SJSA1 (cell line): ENCODE measurements at regions not wholly inside any gene's neighbourhood (a gene's known extent, or its start where the extent isn't known, plus 50 kb on each side); places are given as distances from the start of the nearest gene placed in this dataset.
"Not testable (repeated sequence)": the region's sequence is repeated elsewhere in the genome, so short reads cannot be mapped to it uniquely, and the experiment has no call there.

Experiments
- DNase-seq, 2 experiments: peaks; one replicate each; pipeline ENCODE4 v3.0.0-alpha.2; 2015 to 2020; ENCODE audit warnings: low spot score in 2 of 2, low read depth in 1 of 2
- H3K27ac ChIP-seq: fragments of 250-450 bp; sonication (Bioruptor Pico); 2 replicates; pipeline ENCODE4 v1.5.1; 2020; ENCODE audit warnings: mild to moderate bottlenecking, moderate library complexity
- H3K27me3 ChIP-seq: fragments of 250-450 bp; sonication (Bioruptor Pico); replicated peaks from 2 replicates; pipeline ENCODE4 v1.5.1; 2020; ENCODE audit warnings: mild to moderate bottlenecking, moderate library complexity
- H3K36me3 ChIP-seq: fragments of 250-450 bp; sonication (Bioruptor Pico); 2 replicates; pipeline ENCODE4 v1.5.1; 2020; ENCODE audit warnings: mild to moderate bottlenecking
- H3K4me1 ChIP-seq: fragments of 250-450 bp; sonication (Bioruptor Pico); replicated peaks from 2 replicates; pipeline ENCODE4 v1.6.1; 2021; ENCODE audit warnings: mild to moderate bottlenecking
- H3K4me3 ChIP-seq: fragments of 250-450 bp; sonication (Bioruptor Pico); 2 replicates; pipeline ENCODE4 v1.5.1; 2020; ENCODE audit warnings: mild to moderate bottlenecking
- H3K9me3 ChIP-seq: fragments of 250-450 bp; sonication (Bioruptor Pico); replicated peaks from 2 replicates; pipeline ENCODE4 v1.5.1; 2020; ENCODE audit warnings: mild to moderate bottlenecking

- no peak for DNase-seq
- Histone ChIP-seq H3K36me3 (no peaks in the 10 kb centered on the region), H3K27me3 (no peaks in the 10 kb centered on the region), H3K4me1 (no peaks in the 10 kb centered on the region), H3K9me3 (no peaks in the 10 kb centered on the region), H3K27ac (no peak overlapping the region), H3K4me3 (no peak overlapping the region)
Observed at GRCh38 chr13:73522937-73523336, 464.1 kb downstream of the KLF5 start.

GRCh38 chr13:73521985-73522524 lies 463.2 kb downstream of the KLF5 start:
- Histone ChIP-seq H3K9me3 (no peaks in the 10 kb centered on the region), H3K27ac (no peak overlapping the region), H3K4me3 (no peak overlapping the region), H3K27me3 (no peaks in the 10 kb centered on the region), H3K36me3 (no peaks in the 10 kb centered on the region), H3K4me1 (no peaks in the 10 kb centered on the region)
- DNase-seq: no peak

- Histone ChIP-seq H3K4me1 (no peaks in the 10 kb centered on the region), H3K36me3 (no peaks in the 10 kb centered on the region), H3K4me3 (no peak overlapping the region), H3K27ac (no peak overlapping the region), H3K9me3 (no peaks in the 10 kb centered on the region), H3K27me3 (no peaks in the 10 kb centered on the region)
- DNase-seq: no peak
Observed at GRCh38 chr13:73521290-73521624, 462.5 kb downstream of the KLF5 start.

- H3K4me3 ChIP-seq: no peak overlapping the region
- no peak for DNase-seq
- H3K27ac ChIP-seq: no peak overlapping the region
- no peaks in the 10 kb centered on the region for H3K9me3 ChIP-seq
- no peaks in the 10 kb centered on the region for H3K4me1 ChIP-seq
- H3K27me3 ChIP-seq: no peaks in the 10 kb centered on the region
- no peaks in the 10 kb centered on the region for H3K36me3 ChIP-seq
Observed at GRCh38 chr13:73520566-73521289, 461.9 kb downstream of the KLF5 start.

GRCh38 chr13:73520135-73520534 lies 461.3 kb downstream of the KLF5 start:
- H3K27me3 ChIP-seq, H3K4me1 ChIP-seq, H3K9me3 ChIP-seq, DNase-seq, H3K4me3 ChIP-seq, H3K27ac ChIP-seq, H3K36me3 ChIP-seq: not testable (repeated sequence)

- no peak for DNase-seq
Observed at GRCh38 chr13:73519396-73520116, 460.8 kb downstream of the KLF5 start.

GRCh38 chr13:73517766-73518165 lies 459.0 kb downstream of the KLF5 start:
- no peak for DNase-seq
- Histone ChIP-seq H3K27me3 (no peaks in the 10 kb centered on the region), H3K9me3 (no peaks in the 10 kb centered on the region), H3K27ac (no peak overlapping the region), H3K4me3 (no peak overlapping the region), H3K36me3 (no peaks in the 10 kb centered on the region), H3K4me1 (no peaks in the 10 kb centered on the region)

More at GRCh38 chr13:73519396-73520116, 460.8 kb downstream of the KLF5 start:
- Histone ChIP-seq H3K36me3 (no peaks in the 10 kb centered on the region), H3K27me3 (no peaks in the 10 kb centered on the region), H3K9me3 (no peaks in the 10 kb centered on the region), H3K27ac (no peak overlapping the region), H3K4me3 (no peak overlapping the region), H3K4me1 (no peaks in the 10 kb centered on the region)

- H3K27me3 ChIP-seq: no peaks in the 10 kb centered on the region
- H3K27ac ChIP-seq: no peak overlapping the region
- no peak for DNase-seq
- H3K4me3 ChIP-seq: no peak overlapping the region
- H3K4me1 ChIP-seq: no peaks in the 10 kb centered on the region
- no peaks in the 10 kb centered on the region for H3K36me3 ChIP-seq
- H3K9me3 ChIP-seq: no peaks in the 10 kb centered on the region
Observed at GRCh38 chr13:73516731-73517130, 457.9 kb downstream of the KLF5 start.

GRCh38 chr13:73514208-73514607 lies 455.4 kb downstream of the KLF5 start:
- Histone ChIP-seq H3K4me1 (no peaks in the 10 kb centered on the region), H3K36me3 (no peaks in the 10 kb centered on the region), H3K27ac (no peak overlapping the region), H3K27me3 (no peaks in the 10 kb centered on the region), H3K4me3 (no peak overlapping the region), H3K9me3 (no peaks in the 10 kb centered on the region)
- no peak for DNase-seq

GRCh38 chr13:73513751-73514150 lies 454.9 kb downstream of the KLF5 start:
- Histone ChIP-seq H3K9me3 (no peaks in the 10 kb centered on the region), H3K27ac (no peak overlapping the region), H3K27me3 (no peaks in the 10 kb centered on the region), H3K4me1 (no peaks in the 10 kb centered on the region), H3K4me3 (no peak overlapping the region), H3K36me3 (no peaks in the 10 kb centered on the region)
- DNase-seq: no peak

GRCh38 chr13:73508841-73509240 lies 450.0 kb downstream of the KLF5 start:
- Histone ChIP-seq H3K36me3 (no peaks in the 10 kb centered on the region), H3K27ac (no peak overlapping the region), H3K9me3 (no peaks in the 10 kb centered on the region), H3K4me3 (no peak overlapping the region), H3K27me3 (no peaks in the 10 kb centered on the region), H3K4me1 (no peaks in the 10 kb centered on the region)
- DNase-seq: no peak

GRCh38 chr13:73505376-73505890 lies 446.6 kb downstream of the KLF5 start:
- no peak overlapping the region for H3K27ac ChIP-seq
- no peak overlapping the region for H3K4me3 ChIP-seq
- H3K4me1 ChIP-seq: no peaks in the 10 kb centered on the region
- H3K36me3 ChIP-seq: no peaks in the 10 kb centered on the region
- no peaks in the 10 kb centered on the region for H3K27me3 ChIP-seq
- H3K9me3 ChIP-seq: no peaks in the 10 kb centered on the region
- no peak for DNase-seq

- Histone ChIP-seq H3K9me3 (no peaks in the 10 kb centered on the region), H3K36me3 (no peaks in the 10 kb centered on the region), H3K4me3 (no peak overlapping the region), H3K27me3 (no peaks in the 10 kb centered on the region), H3K4me1 (no peaks in the 10 kb centered on the region), H3K27ac (no peak overlapping the region)
- no peak for DNase-seq
Observed at GRCh38 chr13:73499695-73500094, 440.9 kb downstream of the KLF5 start.

GRCh38 chr13:73497430-73497829 lies 438.6 kb downstream of the KLF5 start:
- H3K4me3 ChIP-seq: no peak overlapping the region
- no peak for DNase-seq
- H3K9me3 ChIP-seq: no peaks in the 10 kb centered on the region
- H3K4me1 ChIP-seq: no peaks in the 10 kb centered on the region
- H3K36me3 ChIP-seq: no peaks in the 10 kb centered on the region
- no peaks in the 10 kb centered on the region for H3K27me3 ChIP-seq
- no peak overlapping the region for H3K27ac ChIP-seq
